Ovary (tissue), 7 donors: ENCODE measurements at regions not wholly inside any gene's neighbourhood (a gene's known extent, or its start where the extent isn't known, plus 50 kb on each side); places are given as distances from the start of the nearest gene placed in this dataset.

Experiments used
- DNase-seq, 5 donors: peaks; one replicate each; pipeline ENCODE4 v3.0.0-alpha.2; 2019 to 2020
- H3K27ac ChIP-seq, 2 donors: fragments of 200-600 bp; one replicate each; pipeline versions ENCODE4 v1.5.1 to v1.8.0; 2019 to 2022
- H3K27me3 ChIP-seq: fragments of 200-600 bp; one replicate; pipeline ENCODE4 v1.8.0; 2022
- H3K36me3 ChIP-seq: fragments of 200-600 bp; sonication (generic); one replicate; pipeline ENCODE4 v1.5.1; 2019
- H3K4me1 ChIP-seq: one replicate; pipeline ENCODE4 v1.8.1; 2013; ENCODE audit warnings: mild to moderate bottlenecking, moderate library complexity; ENCODE audit not compliant: insufficient read depth
- H3K4me3 ChIP-seq: fragments of 200-600 bp; sonication (generic); one replicate; pipeline ENCODE4 v1.5.1; 2017
- H3K9me3 ChIP-seq, 2 donors: fragments of 200-600 bp in 1 of 2; sonication (generic) in 1 of 2; one replicate each; pipeline versions ENCODE4 v1.5.1 to v1.8.1; 2013 to 2019; ENCODE audit warnings: mild to moderate bottlenecking in 1 of 2, moderate library complexity in 1 of 2
- CTCF ChIP-seq, 3 donors: fragments of 450-650 bp in 2 of 3; fragments of 200-600 bp in 1 of 3; IDR thresholded peaks; one replicate each; pipeline versions ENCODE4 v1.5.1 to v1.8.0; 2016 to 2022; ENCODE audit warnings: antibody characterized with exemption in 3 of 3, mild to moderate bottlenecking in 1 of 3
- EP300 ChIP-seq: sonication (generic); formaldehyde crosslinking; IDR thresholded peaks from one replicate; pipeline ENCODE4 v1.6.1; 2017; ENCODE audit warnings: antibody characterized with exemption
- POLR2A ChIP-seq: fragments of 450-650 bp; IDR thresholded peaks from one replicate; pipeline ENCODE4 v1.6.1; 2017; ENCODE audit warnings: antibody characterized with exemption, mild to moderate bottlenecking, moderate library complexity
- WGBS, 3 donors: extraction: QIAGEN DNeasy Blood & Tissue Kit in 1 of 3; methylation state at CpG; one replicate each; pipeline versions ENCODE4 v1.1.5 to v1.1.7; 2013 to 2017; 5-methylcytosine and 5-hydroxymethylcytosine counted together
- intact Hi-C, 4 donors: fragments of 100-400 bp; cut with DNase I; formaldehyde crosslinking; loops; one replicate each; pipeline versions ENCODE4 v1.11.0 to v1.15.1; 2022 to 2023
- donor health status: DM: no; HTN: no; CAD: no; lungs with moderate emphysema.
- donor health status: DM: no; HTN: no; CAD: no.
- donor health status: Bipolar disorder and iron deficiency.
- donor health status: DM: no; HTN: no; CAD: no.
- donor health status: DM: yes; HTN: yes; CAD: no.

- H3K4me1 ChIP-seq: no peaks in the 10 kb centered on the region
- no peaks in the 10 kb centered on the region for H3K36me3 ChIP-seq
- no peak for DNase-seq
- intact Hi-C loops: no loop called here
- H3K27ac ChIP-seq: no peak overlapping the region
- H3K4me3 ChIP-seq: no peak overlapping the region
- 83 to 88% (median 84%) methylated on average over 12 of the region's 12 CpGs for WGBS, 3 donors
- no peak for TF ChIP-seq EP300
- TF ChIP-seq POLR2A: no peak
- no peak for TF ChIP-seq CTCF (IDR thresholded peaks at IDR 0.05)
- H3K9me3 ChIP-seq: no peaks in the 10 kb centered on the region
- no peaks in the 10 kb centered on the region for H3K27me3 ChIP-seq
Observed at GRCh38 chr18:78913395-78913794, 66.2 kb upstream of the SALL3 start.

- intact Hi-C loops: no loop called here
- 67 to 74% (median 70%) methylated on average over 15 of the region's 15 CpGs for WGBS, 3 donors
Observed at GRCh38 chr18:78913830-78914231, 65.8 kb upstream of the SALL3 start.

DNA sequence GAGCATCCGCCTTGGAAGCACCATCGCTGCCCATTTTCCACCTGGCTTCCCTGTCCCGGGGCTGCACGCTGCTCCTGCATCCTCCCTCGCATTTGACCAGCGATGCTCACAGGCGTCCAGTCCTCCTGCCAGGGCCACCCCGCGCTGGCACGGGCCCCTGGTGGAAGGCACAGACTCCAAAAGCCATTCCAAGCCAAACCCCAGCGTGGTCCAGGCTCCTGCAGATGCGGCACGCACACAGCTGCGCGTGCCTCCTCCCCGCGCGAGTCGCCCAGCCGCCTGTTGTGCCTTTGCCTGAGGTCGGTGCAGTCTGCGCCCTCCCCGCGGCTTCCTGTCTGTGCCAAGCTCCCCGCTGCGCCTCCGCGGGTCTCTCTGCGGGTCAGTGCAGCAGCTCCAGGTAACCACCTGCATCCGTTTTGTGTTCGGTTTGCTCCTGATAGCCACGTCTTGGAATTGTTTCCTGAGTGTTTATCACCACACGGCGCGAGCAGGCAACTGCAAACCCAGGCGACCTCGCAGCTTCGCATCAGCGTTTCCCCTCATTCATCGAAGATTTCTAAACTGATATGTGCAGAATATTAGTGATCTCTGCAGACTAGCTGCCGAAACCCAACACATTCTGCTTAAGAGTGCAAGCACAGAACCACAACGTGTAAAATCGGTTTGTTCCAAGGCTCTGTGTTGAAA lies 65.2 kb upstream of the SALL3 start:
- TF ChIP-seq EP300 (no peak), POLR2A (no peak), CTCF (IDR thresholded peaks at IDR 0.05) (no peak)
- no peaks in the 10 kb centered on the region for H3K36me3 ChIP-seq
- H3K4me3 ChIP-seq: no peak overlapping the region
- no peaks in the 10 kb centered on the region for H3K4me1 ChIP-seq
- no peak overlapping the region for H3K27ac ChIP-seq
- DNase-seq: no peak
- no peaks in the 10 kb centered on the region for H3K27me3 ChIP-seq
- H3K9me3 ChIP-seq: no peaks in the 10 kb centered on the region
- WGBS, 3 donors: 70 to 75% (median 75%) methylated on average over 43 of the region's 43 CpGs
- intact Hi-C loops: no loop called here

More at GRCh38 chr18:78913830-78914231, 65.8 kb upstream of the SALL3 start:
- no peaks in the 10 kb centered on the region for H3K36me3 ChIP-seq
- H3K27me3 ChIP-seq: no peaks in the 10 kb centered on the region
- H3K4me3 ChIP-seq: no peak overlapping the region
- H3K27ac ChIP-seq: no peak overlapping the region
- TF ChIP-seq CTCF (IDR thresholded peaks at IDR 0.05): no peak
- TF ChIP-seq POLR2A: no peak
- TF ChIP-seq EP300: no peak
- no peaks in the 10 kb centered on the region for H3K9me3 ChIP-seq
- no peaks in the 10 kb centered on the region for H3K4me1 ChIP-seq
- DNase-seq: no peak

GRCh38 chr18:78915446-78916008 lies 64.1 kb upstream of the SALL3 start:
- H3K4me3 ChIP-seq: no peak overlapping the region
- DNase-seq: no peak
- TF ChIP-seq CTCF (IDR thresholded peaks at IDR 0.05) (no peak), EP300 (no peak), POLR2A (no peak)
- no peaks in the 10 kb centered on the region for H3K9me3 ChIP-seq
- no peaks in the 10 kb centered on the region for H3K36me3 ChIP-seq
- H3K27me3 ChIP-seq: no peaks in the 10 kb centered on the region
- intact Hi-C loops: no loop called here
- 88 to 89% (median 89%) methylated on average over 16 of the region's 16 CpGs for WGBS, 3 donors
- no peak overlapping the region for H3K27ac ChIP-seq
- H3K4me1 ChIP-seq: no peaks in the 10 kb centered on the region
